ACC112 (cell line): ENCODE measurements at regions not wholly inside any gene's neighbourhood (a gene's known extent, or its start where the extent isn't known, plus 50 kb on each side); places are given as distances from the start of the nearest gene placed in this dataset.

Experiments
- H2AFZ ChIP-seq: fragments of 200-600 bp; sonication (generic); one replicate; pipeline ENCODE4 v1.6.0; 2017; ENCODE audit warnings: antibody characterized with exemption, low read length; ENCODE audit not compliant: unreplicated experiment
- H3K27ac ChIP-seq: fragments of 200-600 bp; sonication (generic); 2 replicates; pipeline ENCODE4 v1.5.1; 2014; ENCODE audit warnings: low read depth, mild to moderate bottlenecking, antibody characterized with exemption, low read length, moderate library complexity
- H3K27me3 ChIP-seq: fragments of 200-600 bp; sonication (generic); 2 replicates; pipeline ENCODE4 v1.6.1; 2014; ENCODE audit warnings: mild to moderate bottlenecking, antibody characterized with exemption, low read length, moderate library complexity, mixed read lengths; ENCODE audit not compliant: insufficient read depth
- H3K36me3 ChIP-seq: fragments of 200-600 bp; sonication (generic); 2 replicates; pipeline ENCODE4 v1.6.1; 2016; ENCODE audit warnings: mild to moderate bottlenecking, antibody characterized with exemption, low read length, moderate library complexity, mixed read lengths; ENCODE audit not compliant: insufficient read depth
- H3K4me1 ChIP-seq: fragments of 200-600 bp; sonication (generic); one replicate; pipeline ENCODE4 v1.6.1; 2016; ENCODE audit warnings: low read length, mixed read lengths; ENCODE audit not compliant: insufficient read depth, unreplicated experiment, control insufficient read depth
- H3K4me3 ChIP-seq: fragments of 200-600 bp; sonication (generic); 2 replicates; pipeline ENCODE4 v1.5.1; 2014; ENCODE audit warnings: mild to moderate bottlenecking, low read depth, low read length
- H3K79me2 ChIP-seq: fragments of 200-600 bp; sonication (generic); one replicate; pipeline ENCODE4 v1.6.0; 2016; ENCODE audit warnings: low read length; ENCODE audit not compliant: control insufficient read depth, unreplicated experiment, insufficient read depth

- H3K36me3 ChIP-seq, result no peaks in the 10 kb centered on the region
- H3K4me1 ChIP-seq, result peaks cover 16% of the 10 kb centered on the region
- no peak overlapping the region for H3K27ac ChIP-seq
- H3K79me2 ChIP-seq, result no peaks in the 10 kb centered on the region
- H2AFZ ChIP-seq, result no peak overlapping the region
- no peaks in the 10 kb centered on the region; the same call in 1 of the 2 replicates for H3K27me3 ChIP-seq
- no peak overlapping the region for H3K4me3 ChIP-seq
These were observed 299.7 kb downstream of the LMO7 start for GRCh38 chr13:75935805-75936204.

GRCh38 chr13:75934889-75935288 lies 298.8 kb downstream of the LMO7 start:
- Histone ChIP-seq H3K36me3 (no peaks in the 10 kb centered on the region), H3K4me3 (no peak overlapping the region), H3K27me3 (no peaks in the 10 kb centered on the region; the same call in 1 of the 2 replicates), H3K79me2 (no peaks in the 10 kb centered on the region), H2AFZ (no peak overlapping the region), H3K27ac (no peak overlapping the region), H3K4me1 (peaks cover 16% of the 10 kb centered on the region)

GRCh38 chr13:75932636-75933035 lies 296.5 kb downstream of the LMO7 start:
- H3K27ac ChIP-seq, result no peak overlapping the region
- H3K27me3 ChIP-seq, result no peaks in the 10 kb centered on the region; the same call in 1 of the 2 replicates
- no peak overlapping the region for H3K4me3 ChIP-seq
- H3K4me1 ChIP-seq, result peaks cover 9% of the 10 kb centered on the region
- H3K36me3 ChIP-seq, result no peaks in the 10 kb centered on the region
- no peaks in the 10 kb centered on the region for H3K79me2 ChIP-seq
- H2AFZ ChIP-seq, result no peak overlapping the region

- Histone ChIP-seq H3K36me3 (no peaks in the 10 kb centered on the region), H2AFZ (no peak overlapping the region), H3K79me2 (no peaks in the 10 kb centered on the region), H3K4me3 (no peak overlapping the region), H3K4me1 (peaks cover 9% of the 10 kb centered on the region), H3K27ac (no peak overlapping the region), H3K27me3 (no peaks in the 10 kb centered on the region; the same call in 1 of the 2 replicates)
These were observed 295.0 kb downstream of the LMO7 start for GRCh38 chr13:75931116-75931515.

GRCh38 chr13:75929076-75929475 lies 292.9 kb downstream of the LMO7 start:
- no peaks in the 10 kb centered on the region for H3K36me3 ChIP-seq
- no peak overlapping the region for H3K4me3 ChIP-seq
- no peaks in the 10 kb centered on the region for H3K4me1 ChIP-seq
- no peaks in the 10 kb centered on the region for H3K79me2 ChIP-seq
- no peak overlapping the region for H2AFZ ChIP-seq
- no peak overlapping the region for H3K27ac ChIP-seq
- H3K27me3 ChIP-seq, result no peaks in the 10 kb centered on the region; the same call in 1 of the 2 replicates

- Histone ChIP-seq H2AFZ (no peak overlapping the region), H3K4me1 (no peaks in the 10 kb centered on the region), H3K27me3 (no peaks in the 10 kb centered on the region; the same call in 1 of the 2 replicates), H3K4me3 (no peak overlapping the region), H3K36me3 (no peaks in the 10 kb centered on the region), H3K27ac (no peak overlapping the region), H3K79me2 (no peaks in the 10 kb centered on the region)
These were observed 291.1 kb downstream of the LMO7 start for GRCh38 chr13:75927183-75927669.

- Histone ChIP-seq H3K27me3 (no peaks in the 10 kb centered on the region; the same call in 1 of the 2 replicates), H3K27ac (no peak overlapping the region), H3K4me1 (no peaks in the 10 kb centered on the region), H2AFZ (no peak overlapping the region), H3K79me2 (no peaks in the 10 kb centered on the region), H3K36me3 (no peaks in the 10 kb centered on the region), H3K4me3 (no peak overlapping the region)
These were observed 284.4 kb downstream of the LMO7 start for GRCh38 chr13:75920536-75920935.

- H2AFZ ChIP-seq, result no peak overlapping the region
- H3K36me3 ChIP-seq, result no peaks in the 10 kb centered on the region
- no peaks in the 10 kb centered on the region; the same call in 1 of the 2 replicates for H3K27me3 ChIP-seq
- no peak overlapping the region for H3K27ac ChIP-seq
- no peaks in the 10 kb centered on the region for H3K79me2 ChIP-seq
- no peak overlapping the region for H3K4me3 ChIP-seq
- no peaks in the 10 kb centered on the region for H3K4me1 ChIP-seq
These were observed 283.6 kb downstream of the LMO7 start for GRCh38 chr13:75919660-75920199.

GRCh38 chr13:75915066-75915465 lies 278.9 kb downstream of the LMO7 start:
- Histone ChIP-seq H3K4me1 (no peaks in the 10 kb centered on the region), H3K79me2 (no peaks in the 10 kb centered on the region), H3K27me3 (no peaks in the 10 kb centered on the region; the same call in 1 of the 2 replicates), H3K27ac (no peak overlapping the region), H2AFZ (no peak overlapping the region), H3K4me3 (no peak overlapping the region), H3K36me3 (no peaks in the 10 kb centered on the region)

GRCh38 chr13:75913925-75914324 lies 277.8 kb downstream of the LMO7 start:
- no peaks in the 10 kb centered on the region for H3K79me2 ChIP-seq
- no peak overlapping the region for H3K27ac ChIP-seq
- no peak overlapping the region for H3K4me3 ChIP-seq
- no peaks in the 10 kb centered on the region; the same call in 1 of the 2 replicates for H3K27me3 ChIP-seq
- H3K4me1 ChIP-seq, result no peaks in the 10 kb centered on the region
- no peaks in the 10 kb centered on the region for H3K36me3 ChIP-seq
- no peak overlapping the region for H2AFZ ChIP-seq

- no peak overlapping the region for H3K4me3 ChIP-seq
- no peaks in the 10 kb centered on the region for H3K79me2 ChIP-seq
- no peaks in the 10 kb centered on the region for H3K4me1 ChIP-seq
- H3K27me3 ChIP-seq, result no peaks in the 10 kb centered on the region; the same call in 1 of the 2 replicates
- no peaks in the 10 kb centered on the region for H3K36me3 ChIP-seq
- H2AFZ ChIP-seq, result no peak overlapping the region
- no peak overlapping the region for H3K27ac ChIP-seq
These were observed 274.5 kb downstream of the LMO7 start for GRCh38 chr13:75910591-75910990.
